CD4-positive, alpha-beta T cell (primary cell): ENCODE measurements at regions not wholly inside any gene's neighbourhood (a gene's known extent, or its start where the extent isn't known, plus 50 kb on each side); places are given as distances from the start of the nearest gene placed in this dataset.

ENCODE experiments used
- ATAC-seq: fragments of 200-7000 bp; cut with Tn5 transposase; one replicate; pipeline ENCODE4 v1.10.0; 2022; ENCODE audit warnings: mild to moderate bottlenecking; ENCODE audit not compliant: poor library complexity
- CTCF ChIA-PET: fragments of 350-600 bp; sonication (Branson Sonifier 250); formaldehyde crosslinking; loops from one replicate; lab custom pipeline; 2021; ENCODE audit warnings: antibody characterized with exemption, inconsistent platforms; lab: Charles Lee
- POLR2A ChIA-PET: fragments of 350-600 bp; sonication (Branson Sonifier 250); formaldehyde crosslinking; loops from one replicate; lab custom pipeline; 2021; ENCODE audit warnings: antibody characterized with exemption, inconsistent platforms; lab: Charles Lee
- DNase-seq, 14 experiments: peaks; one replicate each; pipeline ENCODE4 v3.0.0-alpha.2; 2013 to 2020; ENCODE audit warnings: mixed read lengths in 2 of 14
- H3K27ac ChIP-seq, 2 donors: one replicate each; pipeline versions ENCODE4 v1.5.1 to v1.7.0; 2013; ENCODE audit warnings: low read length in 2 of 2, low read depth in 1 of 2, mild to moderate bottlenecking in 1 of 2
- H3K27me3 ChIP-seq, 2 experiments: 1 replicate in 1 of 2; 2 replicates in 1 of 2; pipeline versions ENCODE4 v1.6.1 to v1.7.0; 2013; ENCODE audit warnings: low read length in 2 of 2, control low read depth in 1 of 2, mild to moderate bottlenecking in 1 of 2, moderate library complexity in 1 of 2; ENCODE audit not compliant: insufficient read depth in 2 of 2, control insufficient read depth in 1 of 2
- H3K36me3 ChIP-seq: one replicate; pipeline ENCODE4 v1.6.1; 2013; ENCODE audit warnings: low read length, control low read depth; ENCODE audit not compliant: insufficient read depth
- H3K4me1 ChIP-seq: one replicate; pipeline ENCODE4 v1.6.1; 2013; ENCODE audit warnings: low read length, control low read depth; ENCODE audit not compliant: insufficient read depth
- H3K4me3 ChIP-seq: one replicate; pipeline ENCODE4 v1.5.1; 2013; ENCODE audit warnings: mild to moderate bottlenecking, low read length, moderate library complexity
- H3K9me3 ChIP-seq, 2 experiments: 1 replicate in 1 of 2; 2 replicates in 1 of 2; pipeline versions ENCODE4 v1.6.1 to v1.7.0; 2013; ENCODE audit warnings: low read length in 2 of 2, mild to moderate bottlenecking in 2 of 2, control low read depth in 1 of 2, moderate library complexity in 1 of 2; ENCODE audit not compliant: control insufficient read depth in 1 of 2, insufficient read depth in 1 of 2
- H3K27ac Mint-ChIP-seq: one replicate; pipeline ENCODE4 v1.8.0; 2020; ENCODE audit warnings: mixed read lengths
- H3K27me3 Mint-ChIP-seq: one replicate; pipeline ENCODE4 v1.8.0; 2021; ENCODE audit warnings: mixed read lengths
- H3K36me3 Mint-ChIP-seq: one replicate; pipeline ENCODE4 v1.8.0; 2021; ENCODE audit warnings: low read depth, mixed read lengths
- H3K4me1 Mint-ChIP-seq: one replicate; pipeline ENCODE4 v1.8.0; 2021; ENCODE audit warnings: low read depth, mixed read lengths
- H3K4me3 Mint-ChIP-seq: one replicate; pipeline ENCODE4 v1.8.0; 2020; ENCODE audit warnings: mild to moderate bottlenecking, mixed read lengths
- H3K9me3 Mint-ChIP-seq: one replicate; pipeline ENCODE4 v1.8.0; 2020; ENCODE audit warnings: mixed read lengths
- intact Hi-C, 2 experiments: fragments of 100-400 bp; cut with DNase I in 1 of 2; cut with micrococcal nuclease in 1 of 2; formaldehyde crosslinking; loops; one replicate each; pipeline versions ENCODE4 v1.15.1 to v1.9.0; 2023 to 2025; cut with DNase I, micrococcal nuclease
- TF ChIP-seq, protein P1 (sequence below): fragments of 200-600 bp; IDR thresholded peaks from one replicate; pipeline ENCODE4 v1.8.0; 2022; ENCODE audit warnings: antibody characterized with exemption, mild to moderate bottlenecking

DNA sequence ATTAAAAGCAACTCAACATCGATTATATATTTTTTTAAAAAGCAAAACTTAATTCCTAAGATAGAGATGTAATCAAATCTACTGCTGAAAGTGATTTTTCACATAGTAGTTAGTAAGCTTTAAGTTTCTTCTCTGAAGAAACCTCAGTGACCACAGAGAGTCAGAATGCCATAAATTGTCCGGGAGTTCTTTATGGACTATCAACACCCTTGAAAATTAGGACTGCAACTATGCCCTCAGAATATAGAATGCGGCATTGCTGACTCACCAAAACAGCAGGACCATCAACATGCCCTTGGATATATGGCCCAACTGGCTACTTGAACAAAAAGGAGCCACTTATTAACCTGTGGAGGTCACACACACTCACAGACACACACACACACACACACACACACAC, 228.9 kb upstream of the SNX2 start:
- TF ChIP-seq, protein P1, sequence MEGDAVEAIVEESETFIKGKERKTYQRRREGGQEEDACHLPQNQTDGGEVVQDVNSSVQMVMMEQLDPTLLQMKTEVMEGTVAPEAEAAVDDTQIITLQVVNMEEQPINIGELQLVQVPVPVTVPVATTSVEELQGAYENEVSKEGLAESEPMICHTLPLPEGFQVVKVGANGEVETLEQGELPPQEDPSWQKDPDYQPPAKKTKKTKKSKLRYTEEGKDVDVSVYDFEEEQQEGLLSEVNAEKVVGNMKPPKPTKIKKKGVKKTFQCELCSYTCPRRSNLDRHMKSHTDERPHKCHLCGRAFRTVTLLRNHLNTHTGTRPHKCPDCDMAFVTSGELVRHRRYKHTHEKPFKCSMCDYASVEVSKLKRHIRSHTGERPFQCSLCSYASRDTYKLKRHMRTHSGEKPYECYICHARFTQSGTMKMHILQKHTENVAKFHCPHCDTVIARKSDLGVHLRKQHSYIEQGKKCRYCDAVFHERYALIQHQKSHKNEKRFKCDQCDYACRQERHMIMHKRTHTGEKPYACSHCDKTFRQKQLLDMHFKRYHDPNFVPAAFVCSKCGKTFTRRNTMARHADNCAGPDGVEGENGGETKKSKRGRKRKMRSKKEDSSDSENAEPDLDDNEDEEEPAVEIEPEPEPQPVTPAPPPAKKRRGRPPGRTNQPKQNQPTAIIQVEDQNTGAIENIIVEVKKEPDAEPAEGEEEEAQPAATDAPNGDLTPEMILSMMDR = no peak
- H3K4me1 Mint-ChIP-seq = no peaks in the 10 kb centered on the region
- Histone ChIP-seq H3K27me3 (no peaks in the 10 kb centered on the region), H3K4me3 (no peak overlapping the region), H3K36me3 (no peaks in the 10 kb centered on the region), H3K27ac (no peak overlapping the region), H3K9me3 (no peaks in the 10 kb centered on the region), H3K4me1 (no peaks in the 10 kb centered on the region)
- H3K9me3 Mint-ChIP-seq = no peaks in the 10 kb centered on the region
- no peak overlapping the region for H3K27ac Mint-ChIP-seq
- no peak overlapping the region for H3K4me3 Mint-ChIP-seq
- peaks cover 5% of the 10 kb centered on the region for H3K27me3 Mint-ChIP-seq
- intact Hi-C loops = no loop called here
- no peak for DNase-seq
- no peak for ATAC-seq
- H3K36me3 Mint-ChIP-seq = no peaks in the 10 kb centered on the region
- CTCF ChIA-PET = no interaction called here
- POLR2A ChIA-PET = no interaction called here

DNA sequence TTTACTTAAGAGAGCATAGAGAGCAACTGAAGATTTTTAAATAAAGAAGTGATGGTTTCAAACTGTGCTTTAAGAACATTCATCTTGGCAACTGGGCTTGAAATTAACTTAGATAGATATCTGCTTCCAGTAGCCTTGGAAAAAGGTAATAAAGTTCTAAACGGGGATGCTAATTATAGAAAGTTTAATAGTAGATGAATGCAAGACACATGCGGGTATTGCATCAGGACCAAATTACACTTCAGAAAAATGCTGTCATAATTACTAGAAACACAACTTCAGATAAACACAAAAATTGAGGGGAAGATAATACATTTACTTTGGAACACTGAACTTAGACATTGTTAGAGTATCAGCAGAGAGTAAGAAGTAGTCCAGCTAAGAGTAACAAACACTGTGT, 227.7 kb upstream of the SNX2 start:
- H3K4me3 Mint-ChIP-seq = no peak overlapping the region
- Histone ChIP-seq H3K27me3 (no peaks in the 10 kb centered on the region), H3K27ac (no peak overlapping the region), H3K9me3 (no peaks in the 10 kb centered on the region), H3K4me1 (no peaks in the 10 kb centered on the region), H3K36me3 (no peaks in the 10 kb centered on the region), H3K4me3 (no peak overlapping the region)
- H3K36me3 Mint-ChIP-seq = no peaks in the 10 kb centered on the region
- ATAC-seq = no peak
- peaks cover 2% of the 10 kb centered on the region for H3K27me3 Mint-ChIP-seq
- TF ChIP-seq, protein P1 = no peak
- no peaks in the 10 kb centered on the region for H3K9me3 Mint-ChIP-seq
- H3K27ac Mint-ChIP-seq = no peak overlapping the region
- intact Hi-C loops = no loop called here
- ChIA-PET POLR2A (no interaction called here), CTCF (no interaction called here)
- no peak for DNase-seq
- H3K4me1 Mint-ChIP-seq = no peaks in the 10 kb centered on the region

DNA sequence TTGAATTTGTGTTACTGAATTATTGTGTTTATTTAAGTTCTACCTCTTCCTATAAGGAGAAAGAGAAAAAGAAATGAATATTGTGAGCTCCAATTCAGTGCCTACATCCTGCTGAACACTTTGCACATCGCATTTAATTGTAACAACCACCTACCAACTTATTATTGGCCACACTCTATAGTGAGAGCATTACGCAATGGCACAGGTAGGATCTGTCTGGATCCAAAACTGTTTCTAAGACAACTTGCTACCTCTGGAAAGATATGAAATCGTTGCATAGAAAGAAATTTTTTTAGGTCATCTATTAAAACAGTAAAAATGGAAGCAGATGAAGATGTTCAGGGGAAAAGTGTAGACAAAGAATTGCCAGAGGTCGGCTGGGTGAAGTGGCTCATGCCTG, 227.2 kb upstream of the SNX2 start:
- no peak overlapping the region for H3K4me3 ChIP-seq
- TF ChIP-seq, protein P1 = no peak
- H3K4me1 ChIP-seq = no peaks in the 10 kb centered on the region
- CTCF ChIA-PET = no interaction called here
- no peak for DNase-seq
- Mint-ChIP-seq H3K36me3 (no peaks in the 10 kb centered on the region), H3K9me3 (no peaks in the 10 kb centered on the region), H3K27ac (no peak overlapping the region), H3K27me3 (no peaks in the 10 kb centered on the region), H3K4me3 (no peak overlapping the region), H3K4me1 (no peaks in the 10 kb centered on the region)
- ATAC-seq = no peak
- intact Hi-C loops = no loop called here
- no peaks in the 10 kb centered on the region for H3K27me3 ChIP-seq
- no peaks in the 10 kb centered on the region for H3K9me3 ChIP-seq
- POLR2A ChIA-PET = no interaction called here
- H3K27ac ChIP-seq = no peak overlapping the region
- H3K36me3 ChIP-seq = no peaks in the 10 kb centered on the region
